GM19372 (cell line): ENCODE measurements at regions not wholly inside any gene's neighbourhood (a gene's known extent, or its start where the extent isn't known, plus 50 kb on each side); places are given as distances from the start of the nearest gene placed in this dataset.

Source experiments
- ATAC-seq: cut with Tn5 transposase; IDR thresholded peaks from one replicate; pipeline ENCODE4 v1.9.1; 2021; ENCODE audit warnings: mild to moderate bottlenecking, low read depth, moderate library complexity; ENCODE audit not compliant: unreplicated experiment

GRCh38 chr5:71982717-71983395, 124.4 kb upstream of the MAP1B start:
- no peak for ATAC-seq

- no peak for ATAC-seq
Measured at GRCh38 chr5:71986101-71986500, 121.2 kb upstream of the MAP1B start.

- ATAC-seq, result no peak
Measured at GRCh38 chr5:71988808-71989207, 118.5 kb upstream of the MAP1B start.

- ATAC-seq, result no peak
Measured at GRCh38 chr5:71993600-71993999, 113.7 kb upstream of the MAP1B start.

GRCh38 chr5:71996789-71997188, 110.5 kb upstream of the MAP1B start:
- no peak for ATAC-seq

- no peak for ATAC-seq
Measured at GRCh38 chr5:71998746-71999145, 108.5 kb upstream of the MAP1B start.

GRCh38 chr5:72000707-72001106, 106.6 kb upstream of the MAP1B start:
- ATAC-seq, result no peak

GRCh38 chr5:72005671-72006070, 101.6 kb upstream of the MAP1B start:
- no peak for ATAC-seq

GRCh38 chr5:72006361-72006760, 100.9 kb upstream of the MAP1B start:
- ATAC-seq, result no peak

- no peak for ATAC-seq
Measured at GRCh38 chr5:72007336-72008111, 99.8 kb upstream of the MAP1B start.

GRCh38 chr5:72009280-72009679, 98.0 kb upstream of the MAP1B start:
- ATAC-seq, result no peak

- ATAC-seq, result no peak
Measured at GRCh38 chr5:72010430-72010829, 96.8 kb upstream of the MAP1B start.

GRCh38 chr5:72012906-72013305, 94.4 kb upstream of the MAP1B start:
- ATAC-seq, result no peak

GRCh38 chr5:72013766-72014624, 93.3 kb upstream of the MAP1B start:
- ATAC-seq, result no peak

GRCh38 chr5:72015103-72015548, 92.1 kb upstream of the MAP1B start:
- ATAC-seq, result no peak

- ATAC-seq, result no peak
Measured at GRCh38 chr5:72018143-72018803, 89.0 kb upstream of the MAP1B start.

- ATAC-seq, result no peak
Measured at GRCh38 chr5:72020161-72020983, 86.9 kb upstream of the MAP1B start.

GRCh38 chr5:72021651-72022357, 85.5 kb upstream of the MAP1B start:
- ATAC-seq, result no peak

GRCh38 chr5:72028382-72028781, 78.9 kb upstream of the MAP1B start:
- no peak for ATAC-seq
